ENCODE measurements at regions not wholly inside any gene's neighbourhood (a gene's known extent, or its start where the extent isn't known, plus 50 kb on each side); places are given as distances from the start of the nearest gene placed in this dataset.

DNA sequence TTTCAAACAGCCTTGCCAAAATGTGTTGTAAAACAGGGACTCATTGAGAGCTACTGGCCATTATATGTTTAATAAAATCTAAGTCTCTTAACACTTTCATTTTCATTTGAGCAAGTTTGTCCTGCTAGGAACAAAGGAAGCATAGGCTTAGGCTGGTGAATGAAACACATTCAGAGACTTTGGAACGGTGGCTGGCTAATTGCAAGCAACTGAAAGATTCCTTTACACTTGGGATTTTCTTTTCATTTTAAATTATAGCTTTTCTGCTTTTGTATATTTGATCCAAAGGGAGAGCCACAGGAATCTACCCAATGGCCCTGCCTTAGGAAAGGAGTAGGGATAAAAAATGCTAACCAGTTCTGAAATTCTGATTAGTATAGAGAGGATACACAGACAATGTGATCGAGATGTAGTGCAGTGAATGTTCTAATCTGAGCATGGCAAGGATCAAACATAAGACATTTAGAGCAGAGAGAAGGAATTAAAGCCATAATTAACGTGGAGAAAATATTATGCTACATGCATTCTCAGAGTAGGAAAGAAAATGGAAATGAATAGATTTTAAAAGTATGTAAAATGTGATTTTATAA, 911.4 kb upstream of the SLC39A10 start:
- TF ChIP-seq, protein P1, sequence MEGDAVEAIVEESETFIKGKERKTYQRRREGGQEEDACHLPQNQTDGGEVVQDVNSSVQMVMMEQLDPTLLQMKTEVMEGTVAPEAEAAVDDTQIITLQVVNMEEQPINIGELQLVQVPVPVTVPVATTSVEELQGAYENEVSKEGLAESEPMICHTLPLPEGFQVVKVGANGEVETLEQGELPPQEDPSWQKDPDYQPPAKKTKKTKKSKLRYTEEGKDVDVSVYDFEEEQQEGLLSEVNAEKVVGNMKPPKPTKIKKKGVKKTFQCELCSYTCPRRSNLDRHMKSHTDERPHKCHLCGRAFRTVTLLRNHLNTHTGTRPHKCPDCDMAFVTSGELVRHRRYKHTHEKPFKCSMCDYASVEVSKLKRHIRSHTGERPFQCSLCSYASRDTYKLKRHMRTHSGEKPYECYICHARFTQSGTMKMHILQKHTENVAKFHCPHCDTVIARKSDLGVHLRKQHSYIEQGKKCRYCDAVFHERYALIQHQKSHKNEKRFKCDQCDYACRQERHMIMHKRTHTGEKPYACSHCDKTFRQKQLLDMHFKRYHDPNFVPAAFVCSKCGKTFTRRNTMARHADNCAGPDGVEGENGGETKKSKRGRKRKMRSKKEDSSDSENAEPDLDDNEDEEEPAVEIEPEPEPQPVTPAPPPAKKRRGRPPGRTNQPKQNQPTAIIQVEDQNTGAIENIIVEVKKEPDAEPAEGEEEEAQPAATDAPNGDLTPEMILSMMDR (IDR thresholded peaks at IDR 0.05; ENCODE audit: insufficient read depth, low read length, missing control alignments) = no peak
- ChIA-PET CTCF (no interaction called here), POLR2A (no interaction called here)
- DNase-seq (ENCODE audit: low read depth, low spot score) = no peak
- H3K4me3 ChIP-seq (ENCODE audit: low read depth, low read length) = no peak overlapping the region

GRCh38 chr2:194742706-194743105, 914.3 kb upstream of the SLC39A10 start:
- TF ChIP-seq, protein P1 (IDR thresholded peaks at IDR 0.05; ENCODE audit: insufficient read depth, low read length, missing control alignments) = no peak
- POLR2A ChIA-PET = no interaction called here
- no peak for DNase-seq (ENCODE audit: low read depth, low spot score)
- CTCF ChIA-PET = no interaction called here
- no peak overlapping the region for H3K4me3 ChIP-seq (ENCODE audit: low read depth, low read length)

GRCh38 chr2:194739217-194739616, 917.8 kb upstream of the SLC39A10 start:
- POLR2A ChIA-PET = no interaction called here
- TF ChIP-seq, protein P1 (IDR thresholded peaks at IDR 0.05; ENCODE audit: insufficient read depth, low read length, missing control alignments) = no peak
- H3K4me3 ChIP-seq (ENCODE audit: low read depth, low read length) = no peak overlapping the region
- DNase-seq (ENCODE audit: low read depth, low spot score) = no peak
- CTCF ChIA-PET = no interaction called here

- no peak overlapping the region for H3K4me3 ChIP-seq (ENCODE audit: low read depth, low read length)
- CTCF ChIA-PET = no interaction called here
- POLR2A ChIA-PET = no interaction called here
- TF ChIP-seq, protein P1 (IDR thresholded peaks at IDR 0.05; ENCODE audit: insufficient read depth, low read length, missing control alignments) = no peak
- DNase-seq (ENCODE audit: low read depth, low spot score) = no peak
These were observed 921.0 kb upstream of the SLC39A10 start for GRCh38 chr2:194735837-194736542.

- ChIA-PET POLR2A (no interaction called here), CTCF (no interaction called here)
- TF ChIP-seq, protein P1 (IDR thresholded peaks at IDR 0.05; ENCODE audit: insufficient read depth, low read length, missing control alignments) = no peak
- no peak for DNase-seq (ENCODE audit: low read depth, low spot score)
- no peak overlapping the region for H3K4me3 ChIP-seq (ENCODE audit: low read depth, low read length)
These were observed 926.8 kb upstream of the SLC39A10 start for GRCh38 chr2:194730266-194730665.

DNA sequence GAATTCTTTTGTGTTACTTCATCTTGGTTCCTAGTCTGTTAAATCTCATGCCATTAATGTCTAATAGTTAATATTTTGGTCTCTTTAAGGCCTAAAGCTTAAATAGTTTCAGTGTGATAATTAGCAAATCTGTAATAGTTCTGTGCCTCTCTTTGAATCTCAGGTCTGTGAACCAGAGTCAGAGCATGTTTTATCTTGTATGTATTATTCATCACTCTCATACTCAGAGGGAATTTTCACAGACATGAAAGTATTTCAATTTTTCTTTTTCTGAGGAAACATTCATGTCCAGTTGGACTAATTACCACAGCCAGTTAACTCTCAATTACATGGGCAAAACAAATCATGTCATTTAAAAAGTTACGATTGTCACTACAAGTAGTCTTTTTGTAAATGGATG, 931.9 kb upstream of the SLC39A10 start:
- H3K4me3 ChIP-seq (ENCODE audit: low read depth, low read length) = no peak overlapping the region
- no peak for DNase-seq (ENCODE audit: low read depth, low spot score)
- ChIA-PET POLR2A (no interaction called here), CTCF (no interaction called here)
- TF ChIP-seq, protein P1 (IDR thresholded peaks at IDR 0.05; ENCODE audit: insufficient read depth, low read length, missing control alignments) = no peak

Measured in AG04449 (cell line).